HEK293 (cell line): ENCODE measurements at regions not wholly inside any gene's neighbourhood (a gene's known extent, or its start where the extent isn't known, plus 50 kb on each side); places are given as distances from the start of the nearest gene placed in this dataset.
"Not testable (repeated sequence)": the region's sequence is repeated elsewhere in the genome, so short reads cannot be mapped to it uniquely, and the experiment has no call there.

Experiments used
- CTCF ChIP-seq: fragments of 450-650 bp; formaldehyde crosslinking; IDR thresholded peaks from 2 replicates; pipeline ENCODE4 v1.5.1; 2016; ENCODE audit warnings: missing biosample characterization, missing genetic modification characterization
- REST ChIP-seq: fragments of 450-650 bp; formaldehyde crosslinking; IDR thresholded peaks from 2 replicates; pipeline ENCODE4 v1.5.1; 2016; ENCODE audit warnings: missing biosample characterization, missing genetic modification characterization
- ZNF239 ChIP-seq: fragments of 450-650 bp; formaldehyde crosslinking; IDR thresholded peaks from 2 replicates; pipeline ENCODE4 v1.5.1; 2016; ENCODE audit warnings: missing biosample characterization, missing genetic modification characterization
- ZNF274 ChIP-seq, 2 experiments: fragments of 200-500 bp in 1 of 2; fragments of 450-650 bp in 1 of 2; sonication (Bioruptor generic) in 1 of 2; formaldehyde crosslinking in 1 of 2; IDR thresholded peaks; 2 replicates each; pipeline versions ENCODE4 v1.5.1 to v1.6.1; 2014 to 2016; ENCODE audit warnings: borderline replicate concordance in 1 of 2, inconsistent platforms in 1 of 2, low read length in 1 of 2, missing biosample characterization in 1 of 2, missing genetic modification characterization in 1 of 2
- ZNF280D ChIP-seq: fragments of 450-650 bp; formaldehyde crosslinking; IDR thresholded peaks from 2 replicates; pipeline ENCODE4 v1.5.1; 2016; ENCODE audit warnings: missing biosample characterization, missing genetic modification characterization
- ZNF555 ChIP-seq: fragments of 450-650 bp; formaldehyde crosslinking; conservative IDR thresholded peaks from 2 replicates; pipeline ENCODE4 v1.5.1; 2017; ENCODE audit warnings: missing biosample characterization, mild to moderate bottlenecking, missing genetic modification characterization, inconsistent platforms

- not testable (repeated sequence) for TF ChIP-seq REST (tag by site-specific recombination); ZNF280D (tag by site-specific recombination); CTCF; ZNF274 (IDR thresholded peaks at IDR 0.05; ENCODE audit: low read length); ZNF274 (tag by site-specific recombination; IDR thresholded peaks at IDR 0.05; ENCODE audit: borderline replicate concordance); ZNF555; ZNF239 (tag by site-specific recombination)
Measured at GRCh38 chrX:57052280-57052679, 56.9 kb upstream of the SPIN3 start.
